ENCODE measurements at regions not wholly inside any gene's neighbourhood (a gene's known extent, or its start where the extent isn't known, plus 50 kb on each side); places are given as distances from the start of the nearest gene placed in this dataset.
A peak's percentile ranks its signal among the peaks of the same experiment; 100 is the strongest.

DNA sequence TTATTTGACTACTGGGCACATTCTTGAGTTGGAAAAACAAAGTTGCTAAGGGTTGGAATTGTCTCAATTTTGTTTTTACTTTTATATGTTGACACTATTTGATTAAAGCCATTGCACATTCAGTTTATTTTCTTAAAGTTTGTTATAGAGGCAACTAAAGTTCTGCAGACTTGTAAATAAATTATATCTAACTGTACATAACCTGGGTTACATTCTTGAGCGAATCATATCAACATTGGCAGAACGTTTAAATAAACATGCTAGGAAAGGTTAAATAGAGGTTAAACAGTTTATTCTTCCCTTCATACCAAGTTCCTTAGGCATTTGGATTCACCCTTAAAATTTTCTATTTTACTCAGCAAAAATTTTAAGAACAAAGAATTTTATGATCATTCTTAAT, 74.5 kb downstream of the UCHL1 start:
- intact Hi-C loops (cut with micrococcal nuclease) = no loop called here
- dilution Hi-C loops (cut with MboI; ENCODE audit: extremely low pct_ligation_motif_present, low sequenced_read_pairs) = no loop called here
- H3K4me2 ChIP-seq (ENCODE audit: insufficient read depth, low read length) = no peak overlapping the region
- FAIRE-seq = no peak
- H3K27me3 ChIP-seq (ENCODE audit: control insufficient read depth in 2 of 2, insufficient read depth in 2 of 2, low read length in 2 of 2) = no peaks in the 10 kb centered on the region
- TF ChIP-seq, protein P1, sequence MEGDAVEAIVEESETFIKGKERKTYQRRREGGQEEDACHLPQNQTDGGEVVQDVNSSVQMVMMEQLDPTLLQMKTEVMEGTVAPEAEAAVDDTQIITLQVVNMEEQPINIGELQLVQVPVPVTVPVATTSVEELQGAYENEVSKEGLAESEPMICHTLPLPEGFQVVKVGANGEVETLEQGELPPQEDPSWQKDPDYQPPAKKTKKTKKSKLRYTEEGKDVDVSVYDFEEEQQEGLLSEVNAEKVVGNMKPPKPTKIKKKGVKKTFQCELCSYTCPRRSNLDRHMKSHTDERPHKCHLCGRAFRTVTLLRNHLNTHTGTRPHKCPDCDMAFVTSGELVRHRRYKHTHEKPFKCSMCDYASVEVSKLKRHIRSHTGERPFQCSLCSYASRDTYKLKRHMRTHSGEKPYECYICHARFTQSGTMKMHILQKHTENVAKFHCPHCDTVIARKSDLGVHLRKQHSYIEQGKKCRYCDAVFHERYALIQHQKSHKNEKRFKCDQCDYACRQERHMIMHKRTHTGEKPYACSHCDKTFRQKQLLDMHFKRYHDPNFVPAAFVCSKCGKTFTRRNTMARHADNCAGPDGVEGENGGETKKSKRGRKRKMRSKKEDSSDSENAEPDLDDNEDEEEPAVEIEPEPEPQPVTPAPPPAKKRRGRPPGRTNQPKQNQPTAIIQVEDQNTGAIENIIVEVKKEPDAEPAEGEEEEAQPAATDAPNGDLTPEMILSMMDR (IDR thresholded peaks at IDR 0.05; ENCODE audit: extremely low read depth in 1 of 2, insufficient read depth in 1 of 2, low read depth in 1 of 2, low read length in 2 of 2) = no peak
- TF ChIP-seq EZH2 (IDR thresholded peaks at IDR 0.05; ENCODE audit: borderline replicate concordance, low read depth, low read length, severe bottlenecking) (no peak), FOS (IDR thresholded peaks at IDR 0.05; ENCODE audit: borderline replicate concordance, insufficient read depth, low read length) (peak; percentile 18)
- no peaks in the 10 kb centered on the region for H3K9me1 ChIP-seq (replicated peaks; ENCODE audit: control insufficient read depth, extremely low read depth, insufficient read depth, low read length)
- H3K27ac ChIP-seq (ENCODE audit: insufficient read depth, low read depth, low read length) = no peak overlapping the region
- CTCF ChIA-PET = no interaction called here
- no peak overlapping the region for H3K9ac ChIP-seq (replicated peaks; ENCODE audit: extremely low read depth, insufficient read depth, low read length)
- no peak overlapping the region for H3K4me3 ChIP-seq (replicated peaks in 1 of 3; ENCODE audit: insufficient read depth in 1 of 3, low read depth in 1 of 3, low read length in 3 of 3)
- BruUV-seq (replicated peaks) = no TSS peak
- POLR2A ChIA-PET = no interaction called here
- H3K9me3 ChIP-seq (replicated peaks; ENCODE audit: control insufficient read depth, insufficient read depth, low read length) = no peaks in the 10 kb centered on the region
- no peaks in the 10 kb centered on the region for H3K79me2 ChIP-seq (ENCODE audit: control insufficient read depth, insufficient read depth, low read length)
- peaks cover 11% of the 10 kb centered on the region for H3K4me1 ChIP-seq (ENCODE audit: control insufficient read depth, extremely low read depth, insufficient read depth, low read length)
- H4K20me1 ChIP-seq (replicated peaks; ENCODE audit: control insufficient read depth, extremely low read depth, insufficient read depth, low read length) = no peaks in the 10 kb centered on the region
- H3K36me3 ChIP-seq (ENCODE audit: control insufficient read depth in 2 of 2, extremely low read depth in 1 of 2, insufficient read depth in 2 of 2, low read length in 2 of 2) = no peaks in the 10 kb centered on the region
- DNase-seq (ENCODE audit: low read depth, low spot score) = peak; percentile 76
- no peak overlapping the region for H2AFZ ChIP-seq (ENCODE audit: low read depth, low read length)

DNA sequence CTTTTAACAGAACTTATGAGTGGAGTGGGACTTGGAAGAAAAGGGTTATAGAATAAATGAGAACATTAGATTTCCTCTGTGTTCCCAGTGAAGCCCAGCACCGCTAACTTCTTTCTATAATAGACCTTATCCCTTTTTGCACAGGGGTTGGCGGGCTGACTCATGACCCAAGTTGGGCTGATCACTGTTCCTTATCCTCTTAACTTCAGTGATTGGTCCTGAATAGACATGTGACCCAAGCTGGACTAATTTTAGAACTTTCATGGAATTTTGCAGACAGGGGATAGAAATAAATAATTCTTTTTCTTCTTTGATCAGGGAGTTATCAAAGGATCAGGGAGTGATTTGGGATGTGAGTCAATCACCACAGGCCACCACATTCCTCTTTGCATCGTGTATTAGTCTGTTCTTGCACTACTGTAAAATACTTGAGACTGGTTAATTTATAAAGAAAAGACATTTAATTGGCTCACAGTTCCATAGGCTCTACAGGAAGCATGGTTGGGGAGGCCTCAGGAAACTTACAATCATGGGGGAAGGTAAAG, 75.9 kb downstream of the UCHL1 start:
- H3K79me2 ChIP-seq (ENCODE audit: control insufficient read depth, insufficient read depth, low read length) = no peaks in the 10 kb centered on the region
- H3K9me1 ChIP-seq (replicated peaks; ENCODE audit: control insufficient read depth, extremely low read depth, insufficient read depth, low read length) = no peaks in the 10 kb centered on the region
- H3K9me3 ChIP-seq (replicated peaks; ENCODE audit: control insufficient read depth, insufficient read depth, low read length) = no peaks in the 10 kb centered on the region
- FAIRE-seq = no peak
- TF ChIP-seq POLR2A (IDR thresholded peaks at IDR 0.05; ENCODE audit: low read depth, low read length) = no peak
- TF ChIP-seq GATA2 (IDR thresholded peaks at IDR 0.05; ENCODE audit: insufficient read depth, insufficient read length, low read depth, low read length) = peak; percentile 30
- TF ChIP-seq POLR2AphosphoS5 (IDR thresholded peaks at IDR 0.05; ENCODE audit: insufficient read depth, low read depth, low read length) = no peak
- DNase-seq (ENCODE audit: low read depth, low spot score) = no peak
- H3K9ac ChIP-seq (replicated peaks; ENCODE audit: extremely low read depth, insufficient read depth, low read length) = no peak overlapping the region
- no peak overlapping the region for H3K27ac ChIP-seq (ENCODE audit: insufficient read depth, low read depth, low read length)
- H3K36me3 ChIP-seq (ENCODE audit: control insufficient read depth in 2 of 2, extremely low read depth in 1 of 2, insufficient read depth in 2 of 2, low read length in 2 of 2) = no peaks in the 10 kb centered on the region
- no peak overlapping the region for H2AFZ ChIP-seq (ENCODE audit: low read depth, low read length)
- H3K4me1 ChIP-seq (ENCODE audit: control insufficient read depth, extremely low read depth, insufficient read depth, low read length) = peaks cover 11% of the 10 kb centered on the region
- ChIA-PET POLR2A (no interaction called here), CTCF (interaction anchor here (0.8 kb wide), 1 partner anchor 51 kb away, joined by 4 read pairs; no protein-coding TSS in a partner anchor)
- H3K4me3 ChIP-seq (replicated peaks in 1 of 3; ENCODE audit: insufficient read depth in 1 of 3, low read depth in 1 of 3, low read length in 3 of 3) = no peak overlapping the region
- dilution Hi-C loops (cut with MboI; ENCODE audit: extremely low pct_ligation_motif_present, low sequenced_read_pairs) = no loop called here
- BruUV-seq (replicated peaks) = no TSS peak
- H3K27me3 ChIP-seq (ENCODE audit: control insufficient read depth in 2 of 2, insufficient read depth in 2 of 2, low read length in 2 of 2) = no peaks in the 10 kb centered on the region
- intact Hi-C loops (cut with micrococcal nuclease) = no loop called here
- no peaks in the 10 kb centered on the region for H4K20me1 ChIP-seq (replicated peaks; ENCODE audit: control insufficient read depth, extremely low read depth, insufficient read depth, low read length)
- no peak overlapping the region for H3K4me2 ChIP-seq (ENCODE audit: insufficient read depth, low read length)

Data from endothelial cell of umbilical vein (primary cell).